GM18519 (cell line): ENCODE measurements at regions not wholly inside any gene's neighbourhood (a gene's known extent, or its start where the extent isn't known, plus 50 kb on each side); places are given as distances from the start of the nearest gene placed in this dataset.
"Not testable (repeated sequence)": the region's sequence is repeated elsewhere in the genome, so short reads cannot be mapped to it uniquely, and the experiment has no call there.

Experiments
- ATAC-seq: cut with Tn5 transposase; IDR thresholded peaks from one replicate; pipeline ENCODE4 v1.9.1; 2021; ENCODE audit warnings: mild to moderate bottlenecking, moderate library complexity; ENCODE audit not compliant: unreplicated experiment, low FRiP score

DNA sequence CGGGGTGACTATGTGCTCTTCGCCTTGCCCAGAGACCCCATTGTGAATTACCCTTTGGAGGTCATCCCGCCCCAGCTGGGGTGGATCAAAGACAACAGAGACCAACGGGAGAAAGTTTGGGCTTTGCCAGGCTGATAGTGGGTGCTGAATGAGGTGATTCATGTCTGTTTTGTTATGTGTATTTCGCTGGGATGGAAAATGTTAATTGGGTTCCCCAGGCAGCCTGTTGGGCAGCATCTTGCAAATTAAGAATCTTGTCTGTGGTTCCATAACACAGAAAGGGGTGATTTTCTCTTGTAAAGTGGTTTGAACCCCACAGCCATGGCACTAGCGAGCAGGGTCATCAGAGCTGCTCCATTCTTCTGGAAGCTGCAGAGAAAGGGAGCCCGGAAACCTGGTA, 63.1 kb upstream of the UNC93A start:
- no peak for ATAC-seq

DNA sequence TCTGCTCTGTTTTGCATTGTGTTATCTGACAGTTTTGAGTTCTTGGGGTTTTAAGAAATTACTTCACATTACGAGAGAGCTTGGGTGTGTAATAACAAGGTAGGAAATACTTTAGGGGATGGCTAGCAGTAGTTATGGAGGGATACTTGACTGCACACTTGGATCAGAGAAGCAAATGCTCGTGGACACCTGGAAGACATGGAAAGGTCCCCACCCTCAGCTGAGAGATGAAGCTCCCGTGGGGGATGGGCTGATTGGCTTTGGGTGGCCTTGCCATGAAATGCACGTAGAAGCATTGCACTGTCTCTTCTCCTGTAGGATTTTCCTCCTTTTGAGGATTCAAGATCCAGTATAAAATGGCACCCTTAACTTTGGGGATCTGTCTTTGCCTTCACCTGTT, 61.5 kb upstream of the UNC93A start:
- ATAC-seq, result no peak

- no peak for ATAC-seq
Observed at GRCh38 chr6:167230288-167230687, 60.8 kb upstream of the UNC93A start.

- ATAC-seq, result no peak
Observed at GRCh38 chr6:167232356-167232755, 58.8 kb upstream of the UNC93A start.

DNA sequence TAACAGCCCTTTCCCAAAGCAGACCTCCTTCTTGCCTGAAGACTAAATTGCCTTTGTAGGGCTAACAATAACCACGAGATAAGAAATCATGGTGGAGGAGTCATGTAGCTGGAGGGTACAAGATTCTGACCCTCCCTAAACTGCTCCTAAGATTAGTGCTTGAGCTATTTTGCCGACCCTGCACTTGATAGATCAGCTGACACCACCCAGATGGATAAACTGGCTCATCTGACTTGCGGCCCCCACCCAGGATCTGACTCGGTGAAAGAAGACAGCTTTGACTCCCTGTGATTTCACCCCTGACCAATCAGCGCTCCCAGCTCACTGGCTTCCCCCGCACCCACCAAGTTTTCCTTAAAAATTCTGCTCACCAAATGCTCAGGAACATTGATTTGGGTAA, 57.6 kb upstream of the UNC93A start:
- ATAC-seq, result no peak

- ATAC-seq, result not testable (repeated sequence)
Observed at GRCh38 chr6:167234576-167234975, 56.5 kb upstream of the UNC93A start.

DNA sequence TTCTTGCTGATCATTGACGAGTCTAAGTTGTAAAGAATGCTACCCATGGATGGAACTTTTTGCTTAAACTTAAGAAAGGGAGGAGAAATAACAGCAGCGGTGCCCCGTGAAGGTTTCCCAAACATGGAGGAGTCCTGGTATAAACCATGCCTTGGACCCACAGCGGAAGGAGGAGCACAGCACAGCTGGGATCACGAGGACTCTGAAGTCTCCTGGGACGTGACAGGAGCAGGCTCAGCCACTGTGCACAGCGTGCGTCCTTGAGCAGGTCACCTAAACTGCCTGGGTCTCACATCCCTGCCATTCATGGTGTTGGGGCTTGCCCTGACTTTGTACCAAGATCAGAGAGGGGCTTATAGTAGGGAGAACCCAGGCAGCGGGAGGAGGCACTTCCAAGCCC, 56.1 kb upstream of the UNC93A start:
- no peak for ATAC-seq

- ATAC-seq, result no peak
Observed at GRCh38 chr6:167235421-167236238, 55.5 kb upstream of the UNC93A start.

- ATAC-seq, result no peak
Observed at GRCh38 chr6:167236239-167236571, 54.9 kb upstream of the UNC93A start.

- no peak for ATAC-seq
Observed at GRCh38 chr6:167237438-167238145, 53.5 kb upstream of the UNC93A start.

GRCh38 chr6:167238146-167238693, 52.9 kb upstream of the UNC93A start:
- ATAC-seq, result no peak

- ATAC-seq, result no peak
Observed at GRCh38 chr6:167238694-167239467, 52.2 kb upstream of the UNC93A start.

- ATAC-seq, result not testable (repeated sequence)
Observed at GRCh38 chr6:167239470-167239869, 51.6 kb upstream of the UNC93A start.

DNA sequence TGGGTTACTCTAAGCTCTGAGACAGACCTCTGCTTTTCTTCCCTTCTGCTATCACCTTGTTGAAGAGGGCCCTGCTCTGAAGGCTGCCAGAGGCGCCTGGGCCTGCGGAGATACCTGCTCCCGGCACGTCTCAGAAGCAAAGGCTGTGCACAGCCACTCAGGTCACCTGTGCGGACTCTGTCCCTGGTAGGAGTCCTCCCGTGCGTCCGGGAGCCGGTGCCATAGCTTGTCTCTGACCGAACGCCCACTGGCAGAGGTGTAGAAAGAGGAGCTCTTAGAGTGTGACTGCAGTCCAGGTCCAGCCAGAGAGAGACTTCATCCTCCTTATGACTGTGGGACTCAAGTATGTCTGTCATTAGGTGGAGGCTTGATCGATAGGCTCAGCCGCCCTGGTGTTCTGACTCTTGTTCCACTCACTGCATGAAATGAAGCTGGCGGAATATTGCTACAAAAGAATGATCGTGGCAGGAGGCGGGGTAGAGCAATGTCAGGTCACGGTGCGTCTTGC, 51.0 kb upstream of the UNC93A start:
- ATAC-seq, result no peak
